Spleen (tissue), 11 donors: ENCODE measurements at regions not wholly inside any gene's neighbourhood (a gene's known extent, or its start where the extent isn't known, plus 50 kb on each side); places are given as distances from the start of the nearest gene placed in this dataset.
"Not testable (repeated sequence)": the region's sequence is repeated elsewhere in the genome, so short reads cannot be mapped to it uniquely, and the experiment has no call there.

Source experiments
- DNase-seq: peaks from one replicate; pipeline ENCODE4 v3.0.0-alpha.2; 2020
- H3K27ac ChIP-seq, 8 donors: fragments of 200-600 bp; sonication (generic) in 7 of 8; 1 replicate in 4 of 8; 2 replicates in 4 of 8; pipeline versions ENCODE4 v1.5.0 to v1.8.0; 2016 to 2021; ENCODE audit warnings: inconsistent platforms in 4 of 8, mild to moderate bottlenecking in 4 of 8, moderate library complexity in 1 of 8
- H3K27me3 ChIP-seq, 7 donors: fragments of 200-600 bp; sonication (generic) in 6 of 7; replicated peaks in 1 of 7; 1 replicate in 4 of 7; 2 replicates in 3 of 7; pipeline versions ENCODE4 v1.5.0 to v1.8.0; 2016 to 2021; ENCODE audit warnings: inconsistent platforms in 3 of 7, mild to moderate bottlenecking in 1 of 7
- H3K36me3 ChIP-seq, 6 donors: fragments of 200-600 bp; sonication (generic) in 5 of 6; 1 replicate in 4 of 6; 2 replicates in 2 of 6; pipeline versions ENCODE4 v1.5.0 to v1.8.0; 2016 to 2021; ENCODE audit warnings: inconsistent platforms in 2 of 6
- H3K4me1 ChIP-seq, 6 donors: fragments of 200-600 bp; sonication (generic) in 5 of 6; 1 replicate in 3 of 6; 2 replicates in 3 of 6; pipeline versions ENCODE4 v1.5.0 to v1.8.0; 2016 to 2021; ENCODE audit warnings: inconsistent platforms in 3 of 6
- H3K4me3 ChIP-seq, 8 donors: fragments of 200-600 bp; sonication (generic) in 7 of 8; 1 replicate in 4 of 8; 2 replicates in 4 of 8; pipeline versions ENCODE4 v1.5.0 to v1.8.0; 2016 to 2021; ENCODE audit warnings: inconsistent platforms in 4 of 8, mild to moderate bottlenecking in 4 of 8, moderate library complexity in 2 of 8
- H3K9me3 ChIP-seq, 8 donors: fragments of 200-600 bp; sonication (generic) in 7 of 8; 1 replicate in 4 of 8; 2 replicates in 4 of 8; pipeline versions ENCODE4 v1.5.0 to v1.8.0; 2016 to 2021; ENCODE audit warnings: inconsistent platforms in 4 of 8
- POLR2A ChIP-seq, 3 donors: fragments of 450-650 bp; IDR thresholded peaks; one replicate each; pipeline ENCODE4 v1.5.1; 2017; ENCODE audit warnings: antibody characterized with exemption in 3 of 3, mild to moderate bottlenecking in 1 of 3
- POLR2AphosphoS5 ChIP-seq, 3 donors: sonication (generic); formaldehyde crosslinking; IDR thresholded peaks; one replicate each; pipeline ENCODE4 v1.5.1; 2017; ENCODE audit warnings: antibody characterized with exemption in 3 of 3
- WGBS, 5 donors: extraction: QIAGEN DNeasy Blood & Tissue Kit in 3 of 5; methylation state at CpG; one replicate each; pipeline versions ENCODE4 v1.1.5 to v1.1.7; 2013 to 2018; 5-methylcytosine and 5-hydroxymethylcytosine counted together
- intact Hi-C: fragments of 100-400 bp; cut with DNase I; formaldehyde crosslinking; loops from one replicate; pipeline ENCODE4 v1.15.0; 2023; ENCODE audit warnings: low total_unique reads
- TF ChIP-seq, protein P1 (sequence below), 11 experiments: fragments of 200-600 bp in 7 of 11; fragments of 450-650 bp in 4 of 11; sonication (generic) in 4 of 11; IDR thresholded peaks in 8 of 11; conservative IDR thresholded peaks in 3 of 11; 1 replicate in 7 of 11; 2 replicates in 4 of 11; pipeline versions ENCODE4 v1.4.0 to v1.8.0; 2016 to 2021; ENCODE audit warnings: antibody characterized with exemption in 11 of 11, inconsistent platforms in 4 of 11, mild to moderate bottlenecking in 1 of 11
- donor health status: healthy with polysubstance abuse.
- donor health status: DM: no; HTN: no; CAD: no; lungs with moderate emphysema.
- donor health status: DM: no; HTN: no; CAD: no.
- donor health status: Bipolar disorder and iron deficiency.
- donor health status: healthy.
- donor health status: DM: no; HTN: no; CAD: no.
- donor health status: DM: yes; HTN: yes; CAD: no.

DNA sequence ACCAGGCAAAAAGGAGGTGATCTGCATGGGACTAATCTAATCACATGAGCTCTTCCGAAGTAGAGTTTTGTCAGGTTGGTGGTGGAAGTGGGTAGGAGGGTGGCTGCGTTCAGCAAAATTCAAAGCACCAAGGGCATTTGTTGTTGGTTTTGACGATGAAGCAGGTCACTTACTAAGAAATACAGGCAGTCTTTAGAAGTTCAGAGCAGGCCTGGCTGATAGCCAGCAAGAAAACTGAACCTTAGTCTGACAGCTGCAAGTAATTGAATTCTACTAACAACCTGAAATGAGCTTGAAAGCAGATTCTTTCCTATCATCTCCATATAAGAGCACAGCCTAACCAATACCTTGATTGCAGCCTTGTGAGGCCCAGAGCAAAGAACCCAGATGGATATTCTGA lies 505.8 kb downstream of the KLHL13 start:
- intact Hi-C loops, result no loop called here

DNA sequence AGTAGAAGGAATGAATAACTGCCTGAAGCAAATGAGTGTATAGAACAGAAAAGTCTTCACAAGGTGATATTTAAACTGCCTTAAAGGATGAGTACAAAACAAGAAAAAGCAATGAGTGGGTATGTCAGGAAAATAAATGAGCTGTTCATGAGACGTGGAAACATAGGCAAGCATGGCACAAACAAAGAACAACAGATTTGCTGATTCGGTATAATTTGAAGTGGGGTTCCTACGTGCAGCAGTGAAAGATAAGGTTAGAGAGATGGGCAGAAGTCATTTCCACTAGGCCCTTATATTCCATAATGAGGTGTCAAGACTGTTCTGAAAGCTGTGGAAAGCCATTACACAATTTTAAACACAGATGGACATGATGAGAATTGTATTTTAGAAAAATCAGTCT lies 506.6 kb downstream of the KLHL13 start:
- TF ChIP-seq POLR2A (IDR thresholded peaks at IDR 0.05) (no peak), POLR2AphosphoS5 (IDR thresholded peaks at IDR 0.05) (no peak)
- TF ChIP-seq, protein P1, sequence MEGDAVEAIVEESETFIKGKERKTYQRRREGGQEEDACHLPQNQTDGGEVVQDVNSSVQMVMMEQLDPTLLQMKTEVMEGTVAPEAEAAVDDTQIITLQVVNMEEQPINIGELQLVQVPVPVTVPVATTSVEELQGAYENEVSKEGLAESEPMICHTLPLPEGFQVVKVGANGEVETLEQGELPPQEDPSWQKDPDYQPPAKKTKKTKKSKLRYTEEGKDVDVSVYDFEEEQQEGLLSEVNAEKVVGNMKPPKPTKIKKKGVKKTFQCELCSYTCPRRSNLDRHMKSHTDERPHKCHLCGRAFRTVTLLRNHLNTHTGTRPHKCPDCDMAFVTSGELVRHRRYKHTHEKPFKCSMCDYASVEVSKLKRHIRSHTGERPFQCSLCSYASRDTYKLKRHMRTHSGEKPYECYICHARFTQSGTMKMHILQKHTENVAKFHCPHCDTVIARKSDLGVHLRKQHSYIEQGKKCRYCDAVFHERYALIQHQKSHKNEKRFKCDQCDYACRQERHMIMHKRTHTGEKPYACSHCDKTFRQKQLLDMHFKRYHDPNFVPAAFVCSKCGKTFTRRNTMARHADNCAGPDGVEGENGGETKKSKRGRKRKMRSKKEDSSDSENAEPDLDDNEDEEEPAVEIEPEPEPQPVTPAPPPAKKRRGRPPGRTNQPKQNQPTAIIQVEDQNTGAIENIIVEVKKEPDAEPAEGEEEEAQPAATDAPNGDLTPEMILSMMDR (IDR thresholded peaks at IDR 0.05 in 8 of 11, conservative IDR thresholded peaks at IDR 0.05 in 3 of 11), result no peak

More for the DNA sequence above, 505.8 kb downstream of the KLHL13 start:
- Histone ChIP-seq H3K9me3 (peaks cover 0 to 7% (median 2%) of the 10 kb centered on the region in 8 donors), H3K4me1 (no peaks in the 10 kb centered on the region), H3K4me3 (no peak overlapping the region), H3K36me3 (no peaks in the 10 kb centered on the region), H3K27me3 (no peaks in the 10 kb centered on the region), H3K27ac (no peak overlapping the region)
- no peak for TF ChIP-seq POLR2A (IDR thresholded peaks at IDR 0.05)
- DNase-seq, result no peak
- WGBS, 5 donors, result 56 to 90% (median 81%) methylated on average over 2 to 3 of the region's 3 CpGs

DNA sequence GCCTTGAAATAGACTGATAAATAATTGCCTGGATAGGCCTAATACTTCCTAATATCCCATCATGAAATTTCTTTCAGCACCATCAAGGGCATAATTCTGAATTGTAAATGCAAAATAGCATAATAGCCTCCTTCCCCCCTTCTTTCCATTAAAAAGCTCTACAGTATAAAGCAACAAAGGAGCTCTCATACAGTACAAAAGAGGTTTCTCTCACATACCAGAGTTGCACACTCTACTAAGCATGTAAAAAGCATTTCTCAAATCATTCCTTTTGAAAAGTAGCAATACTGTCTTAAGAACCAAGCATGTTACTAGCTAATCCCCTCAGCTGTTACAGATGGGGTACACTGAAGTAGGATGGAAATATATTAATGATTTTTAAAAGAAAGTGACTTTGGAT lies 509.0 kb downstream of the KLHL13 start:
- peaks cover 0 to 34% (median 19%) of the 10 kb centered on the region in 8 donors for H3K9me3 ChIP-seq
- DNase-seq, result no peak
- no peaks in the 10 kb centered on the region for H3K4me1 ChIP-seq
- no peaks in the 10 kb centered on the region for H3K27me3 ChIP-seq
- no peak overlapping the region for H3K4me3 ChIP-seq
- no peak overlapping the region for H3K27ac ChIP-seq
- H3K36me3 ChIP-seq, result no peaks in the 10 kb centered on the region
- TF ChIP-seq, protein P1 (IDR thresholded peaks at IDR 0.05 in 8 of 11, conservative IDR thresholded peaks at IDR 0.05 in 3 of 11), result no peak
- no peak for TF ChIP-seq POLR2A (IDR thresholded peaks at IDR 0.05)
- no peak for TF ChIP-seq POLR2AphosphoS5 (IDR thresholded peaks at IDR 0.05)
- intact Hi-C loops, result no loop called here

More for the DNA sequence above, 506.6 kb downstream of the KLHL13 start:
- H3K4me1 ChIP-seq, result no peaks in the 10 kb centered on the region
- H3K36me3 ChIP-seq, result no peaks in the 10 kb centered on the region
- 46 to 76% (median 69%) methylated on average over 3 of the region's 3 CpGs for WGBS, 5 donors
- no peaks in the 10 kb centered on the region for H3K27me3 ChIP-seq
- intact Hi-C loops, result no loop called here
- no peak for DNase-seq
- no peak overlapping the region for H3K4me3 ChIP-seq
- H3K9me3 ChIP-seq, result peaks cover 0 to 14% (median 8%) of the 10 kb centered on the region in 8 donors
- H3K27ac ChIP-seq, result no peak overlapping the region

DNA sequence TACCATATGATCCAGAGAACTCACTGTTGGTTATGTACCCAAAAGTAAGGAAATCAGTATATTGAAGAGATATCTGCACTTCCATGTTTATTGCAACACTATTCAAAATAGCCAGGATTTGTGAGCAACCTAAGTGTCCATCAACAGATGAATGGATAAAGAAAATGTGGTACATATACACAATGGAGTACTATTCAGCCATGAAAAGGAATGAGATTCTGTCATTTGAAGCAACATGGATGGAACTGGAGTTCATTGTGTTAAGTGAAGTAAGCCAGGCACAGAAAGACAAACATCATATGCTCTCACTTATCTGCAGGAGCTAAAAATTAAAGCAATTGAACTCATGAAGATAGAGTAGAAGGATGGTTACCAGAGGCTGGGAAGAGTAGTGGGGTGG lies 510.5 kb downstream of the KLHL13 start:
- intact Hi-C loops, H3K4me3 ChIP-seq, DNase-seq, H3K27ac ChIP-seq, H3K27me3 ChIP-seq, H3K36me3 ChIP-seq, H3K4me1 ChIP-seq: not testable (repeated sequence)
- peaks cover 0 to 39% (median 20%) of the 10 kb centered on the region in 8 donors for H3K9me3 ChIP-seq

DNA sequence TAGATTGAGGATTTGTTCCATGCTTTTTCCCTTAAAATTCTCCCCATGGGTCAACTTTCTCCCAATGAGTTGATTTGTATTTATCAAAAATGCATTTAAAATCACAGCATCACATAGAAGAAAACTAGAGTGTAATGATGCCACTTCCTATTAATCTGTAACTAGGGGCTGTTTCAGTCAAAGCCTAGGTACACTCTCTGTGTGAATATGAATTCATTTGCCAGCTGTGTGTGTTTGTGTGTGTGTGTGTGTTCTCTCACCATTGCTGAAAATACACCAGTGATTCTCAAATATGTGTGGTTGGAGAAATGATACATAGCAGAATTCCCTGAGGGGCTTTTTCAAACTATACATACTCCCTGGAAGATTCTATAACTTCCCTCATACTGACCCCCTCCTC lies 546.5 kb downstream of the KLHL13 start:
- Histone ChIP-seq H3K36me3 (no peaks in the 10 kb centered on the region), H3K27ac (no peak overlapping the region), H3K4me3 (no peak overlapping the region), H3K9me3 (peaks cover 0 to 21% (median 16%) of the 10 kb centered on the region in 8 donors), H3K4me1 (no peaks in the 10 kb centered on the region), H3K27me3 (no peaks in the 10 kb centered on the region)
- DNase-seq, result no peak
- TF ChIP-seq, protein P1 (IDR thresholded peaks at IDR 0.05 in 8 of 11, conservative IDR thresholded peaks at IDR 0.05 in 3 of 11), result no peak
- TF ChIP-seq POLR2AphosphoS5 (IDR thresholded peaks at IDR 0.05) (no peak), POLR2A (IDR thresholded peaks at IDR 0.05) (no peak)
- intact Hi-C loops, result no loop called here
